ENCODE measurements at regions not wholly inside any gene's neighbourhood (a gene's known extent, or its start where the extent isn't known, plus 50 kb on each side); places are given as distances from the start of the nearest gene placed in this dataset.
"Not testable (repeated sequence)": the region's sequence is repeated elsewhere in the genome, so short reads cannot be mapped to it uniquely, and the experiment has no call there.

DNA sequence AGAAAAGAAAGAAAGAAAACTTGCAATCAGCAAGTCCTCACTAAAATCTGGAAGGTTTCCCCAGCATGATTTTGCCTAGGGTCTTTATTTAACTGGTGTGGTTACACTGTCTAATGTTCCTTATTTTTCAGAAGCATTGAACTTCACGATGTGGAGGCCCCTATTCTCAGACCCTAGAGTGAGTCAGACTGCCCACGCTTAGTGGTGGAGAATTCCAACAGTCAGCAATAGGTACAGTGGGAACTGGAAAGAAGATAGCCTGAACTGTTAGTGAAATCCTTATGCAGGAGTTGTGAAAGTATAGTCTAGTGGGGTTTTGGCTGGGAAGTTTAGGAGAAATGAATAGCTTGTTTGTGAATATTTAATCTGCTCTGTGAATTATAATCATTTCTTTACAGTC is 115.0 kb downstream of the FZD1 start:
- DNase-seq (ENCODE audit: low read depth) (no peak), FAIRE-seq (no peak)
- no peaks in the 10 kb centered on the region for H3K27me3 ChIP-seq (ENCODE audit: control insufficient read depth, insufficient read depth, low read length)
- TF ChIP-seq, protein P1, sequence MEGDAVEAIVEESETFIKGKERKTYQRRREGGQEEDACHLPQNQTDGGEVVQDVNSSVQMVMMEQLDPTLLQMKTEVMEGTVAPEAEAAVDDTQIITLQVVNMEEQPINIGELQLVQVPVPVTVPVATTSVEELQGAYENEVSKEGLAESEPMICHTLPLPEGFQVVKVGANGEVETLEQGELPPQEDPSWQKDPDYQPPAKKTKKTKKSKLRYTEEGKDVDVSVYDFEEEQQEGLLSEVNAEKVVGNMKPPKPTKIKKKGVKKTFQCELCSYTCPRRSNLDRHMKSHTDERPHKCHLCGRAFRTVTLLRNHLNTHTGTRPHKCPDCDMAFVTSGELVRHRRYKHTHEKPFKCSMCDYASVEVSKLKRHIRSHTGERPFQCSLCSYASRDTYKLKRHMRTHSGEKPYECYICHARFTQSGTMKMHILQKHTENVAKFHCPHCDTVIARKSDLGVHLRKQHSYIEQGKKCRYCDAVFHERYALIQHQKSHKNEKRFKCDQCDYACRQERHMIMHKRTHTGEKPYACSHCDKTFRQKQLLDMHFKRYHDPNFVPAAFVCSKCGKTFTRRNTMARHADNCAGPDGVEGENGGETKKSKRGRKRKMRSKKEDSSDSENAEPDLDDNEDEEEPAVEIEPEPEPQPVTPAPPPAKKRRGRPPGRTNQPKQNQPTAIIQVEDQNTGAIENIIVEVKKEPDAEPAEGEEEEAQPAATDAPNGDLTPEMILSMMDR (IDR thresholded peaks at IDR 0.05; ENCODE audit: insufficient read depth, low read length, severe bottlenecking): no peak
- no peak overlapping the region for H3K4me3 ChIP-seq (ENCODE audit: low read depth, low read length)
- no peaks in the 10 kb centered on the region for H3K36me3 ChIP-seq (ENCODE audit: control insufficient read depth, insufficient read depth, low read length)

DNA sequence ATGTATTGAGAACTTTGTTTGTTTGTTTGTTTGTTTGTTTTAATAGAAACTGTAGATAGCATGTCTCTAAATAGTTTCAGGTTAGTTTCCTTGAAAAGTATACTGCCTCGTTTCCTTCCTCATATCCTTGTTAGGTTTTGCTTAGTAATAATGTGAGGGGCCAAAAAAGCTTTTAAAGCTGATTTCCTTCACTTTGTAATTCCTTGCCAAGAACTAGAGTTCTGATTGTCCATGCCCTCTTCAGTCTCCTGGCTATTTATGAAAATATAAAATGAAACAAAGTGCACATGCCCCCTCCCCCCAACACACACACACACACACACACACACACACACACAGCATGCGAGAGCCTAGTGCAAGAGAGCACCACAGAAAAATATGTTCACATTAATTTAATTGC is 115.8 kb downstream of the FZD1 start:
- FAIRE-seq: no peak
- H3K36me3 ChIP-seq (ENCODE audit: control insufficient read depth, insufficient read depth, low read length): no peaks in the 10 kb centered on the region

DNA sequence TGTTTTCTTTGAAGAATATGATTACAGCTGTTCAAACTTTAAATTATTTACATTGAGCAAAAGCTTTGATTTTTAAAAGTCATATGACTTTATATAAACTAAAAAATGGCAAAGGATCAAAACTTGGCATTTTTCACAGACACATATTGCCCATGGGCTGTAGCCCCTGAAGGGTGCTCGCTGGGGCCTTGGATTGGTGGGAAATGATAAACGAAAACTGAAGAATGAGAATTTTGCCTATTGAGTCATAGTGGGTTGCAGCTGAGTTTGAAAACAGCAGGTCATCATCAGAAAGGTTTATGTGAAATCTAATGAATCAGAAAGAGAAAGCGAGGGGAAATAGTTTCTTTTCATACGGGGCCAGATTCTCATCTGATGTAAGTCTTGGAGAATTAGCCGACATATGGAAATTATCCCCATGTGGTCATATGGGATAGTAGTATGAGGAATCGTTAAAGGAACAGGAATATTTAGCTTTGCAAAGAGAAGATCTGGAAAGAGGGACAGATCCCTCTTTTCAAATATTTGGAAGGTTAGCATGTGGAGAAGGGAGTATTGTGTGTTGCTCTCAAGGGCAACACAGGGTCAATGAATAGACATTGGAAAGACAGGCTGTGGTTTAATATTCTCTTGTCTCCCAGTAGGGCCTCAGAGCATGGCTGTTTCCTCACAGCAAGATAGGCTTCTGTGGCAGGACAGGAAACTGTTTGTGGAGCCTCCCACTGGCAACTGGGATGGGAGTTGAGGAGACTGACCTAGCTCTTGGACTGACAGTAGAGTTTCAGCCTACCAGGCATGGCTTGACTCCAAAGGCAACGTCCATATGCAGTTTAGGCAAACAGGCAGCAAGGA is 119.0 kb downstream of the FZD1 start:
- no peaks in the 10 kb centered on the region for H3K27me3 ChIP-seq (ENCODE audit: control insufficient read depth, insufficient read depth, low read length)
- no peak overlapping the region for H3K4me3 ChIP-seq (ENCODE audit: low read depth, low read length)
- no peaks in the 10 kb centered on the region for H3K36me3 ChIP-seq (ENCODE audit: control insufficient read depth, insufficient read depth, low read length)
- DNase-seq (ENCODE audit: low read depth) (no peak), FAIRE-seq (no peak)
- TF ChIP-seq, protein P1 (IDR thresholded peaks at IDR 0.05; ENCODE audit: insufficient read depth, low read length, severe bottlenecking): no peak

More for the DNA sequence above, 115.8 kb downstream of the FZD1 start:
- TF ChIP-seq, protein P1 (IDR thresholded peaks at IDR 0.05; ENCODE audit: insufficient read depth, low read length, severe bottlenecking): no peak
- H3K27me3 ChIP-seq (ENCODE audit: control insufficient read depth, insufficient read depth, low read length): no peaks in the 10 kb centered on the region
- H3K4me3 ChIP-seq (ENCODE audit: low read depth, low read length): no peak overlapping the region
- DNase-seq (ENCODE audit: low read depth): no peak

DNA sequence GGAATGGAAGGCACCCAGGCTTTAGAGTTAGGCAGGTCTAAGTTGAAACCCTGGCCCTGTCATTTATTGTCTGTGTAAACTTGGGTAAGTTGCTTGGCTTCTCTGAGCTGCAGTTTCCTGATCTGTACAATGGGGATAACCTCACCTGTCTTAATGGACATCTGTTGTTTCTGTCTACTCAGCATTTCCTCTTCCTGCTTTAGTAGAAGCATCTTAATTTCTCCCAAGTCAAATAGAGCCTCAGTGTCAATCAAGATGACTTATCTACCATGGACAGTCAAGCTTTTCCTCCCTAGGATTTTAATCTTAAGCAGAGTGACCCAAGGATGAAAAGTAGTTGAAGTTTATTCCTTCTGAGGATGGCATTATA is 119.7 kb downstream of the FZD1 start:
- DNase-seq (ENCODE audit: low read depth): no peak
- TF ChIP-seq, protein P1 (IDR thresholded peaks at IDR 0.05; ENCODE audit: insufficient read depth, low read length, severe bottlenecking): no peak
- Histone ChIP-seq H3K27me3 (ENCODE audit: control insufficient read depth, insufficient read depth, low read length) (no peaks in the 10 kb centered on the region), H3K4me3 (ENCODE audit: low read depth, low read length) (no peak overlapping the region), H3K36me3 (ENCODE audit: control insufficient read depth, insufficient read depth, low read length) (no peaks in the 10 kb centered on the region)
- FAIRE-seq: no peak

DNA sequence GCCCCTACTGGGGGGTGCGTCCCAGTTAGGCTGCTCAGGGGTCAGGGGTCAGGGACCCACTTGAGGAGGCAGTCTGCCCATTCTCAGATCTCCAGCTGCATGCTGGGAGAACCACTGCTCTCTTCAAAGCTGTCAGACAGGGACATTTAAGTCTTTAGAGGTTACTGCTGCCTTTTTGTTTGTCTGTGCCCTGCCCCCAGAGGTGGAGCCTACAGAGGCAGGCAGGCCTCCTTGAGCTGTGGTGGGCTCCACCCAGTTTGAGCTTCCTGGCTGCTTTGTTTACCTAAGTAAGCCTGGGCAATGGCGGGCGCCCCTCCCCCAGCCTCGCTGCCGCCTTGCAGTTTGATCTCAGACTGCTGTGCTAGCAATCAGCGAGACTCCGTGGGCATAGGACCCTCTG is 130.5 kb downstream of the FZD1 start:
- H3K36me3 ChIP-seq (ENCODE audit: control insufficient read depth, insufficient read depth, low read length); DNase-seq (ENCODE audit: low read depth); H3K4me3 ChIP-seq (ENCODE audit: low read depth, low read length); H3K27me3 ChIP-seq (ENCODE audit: control insufficient read depth, insufficient read depth, low read length); FAIRE-seq: not testable (repeated sequence)

DNA sequence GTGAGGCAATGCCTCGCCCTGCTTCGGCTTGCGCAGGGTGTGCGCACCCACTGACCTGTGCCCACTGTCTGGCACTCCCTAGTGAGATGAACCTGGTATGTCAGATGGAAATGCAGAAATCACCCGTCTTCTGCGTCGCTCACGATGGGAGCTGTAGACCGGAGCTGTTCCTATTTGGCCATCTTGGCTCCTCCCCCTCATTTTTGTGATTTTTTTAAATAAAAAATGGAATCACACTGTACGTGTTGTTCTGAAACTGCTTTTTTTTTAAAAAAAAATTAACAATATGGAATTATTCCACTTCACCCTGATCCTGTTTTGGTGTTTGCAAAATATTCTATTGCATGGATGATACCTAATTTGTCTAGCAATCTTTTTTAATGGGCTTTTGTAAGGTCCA is 131.1 kb downstream of the FZD1 start:
- not testable (repeated sequence) for H3K36me3 ChIP-seq (ENCODE audit: control insufficient read depth, insufficient read depth, low read length); H3K4me3 ChIP-seq (ENCODE audit: low read depth, low read length); H3K27me3 ChIP-seq (ENCODE audit: control insufficient read depth, insufficient read depth, low read length); FAIRE-seq; DNase-seq (ENCODE audit: low read depth)

DNA sequence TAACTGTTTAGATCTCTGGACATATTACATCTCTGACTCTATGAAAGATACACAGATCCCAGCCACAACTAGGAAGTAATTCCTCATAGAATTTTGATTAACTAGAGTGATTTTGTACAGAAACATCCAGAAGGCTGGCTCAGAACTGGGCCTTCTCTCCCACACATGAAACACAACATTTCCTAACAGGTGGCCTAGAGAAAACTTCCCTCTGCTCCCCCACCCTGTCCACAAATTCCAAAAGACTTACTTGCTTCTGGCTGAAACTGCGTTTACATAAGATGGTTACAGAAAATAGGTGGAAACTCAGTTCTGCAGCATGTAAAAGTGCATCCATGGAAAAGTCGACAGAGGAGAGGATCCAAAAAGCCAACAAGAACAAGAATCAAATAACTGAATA is 132.9 kb downstream of the FZD1 start:
- TF ChIP-seq, protein P1 (IDR thresholded peaks at IDR 0.05; ENCODE audit: insufficient read depth, low read length, severe bottlenecking): no peak
- FAIRE-seq (no peak), DNase-seq (ENCODE audit: low read depth) (no peak)
- H3K27me3 ChIP-seq (ENCODE audit: control insufficient read depth, insufficient read depth, low read length): no peaks in the 10 kb centered on the region
- no peaks in the 10 kb centered on the region for H3K36me3 ChIP-seq (ENCODE audit: control insufficient read depth, insufficient read depth, low read length)
- H3K4me3 ChIP-seq (ENCODE audit: low read depth, low read length): no peak overlapping the region
